ENCODE measurements at regions not wholly inside any gene's neighbourhood (a gene's known extent, or its start where the extent isn't known, plus 50 kb on each side); places are given as distances from the start of the nearest gene placed in this dataset.

DNA sequence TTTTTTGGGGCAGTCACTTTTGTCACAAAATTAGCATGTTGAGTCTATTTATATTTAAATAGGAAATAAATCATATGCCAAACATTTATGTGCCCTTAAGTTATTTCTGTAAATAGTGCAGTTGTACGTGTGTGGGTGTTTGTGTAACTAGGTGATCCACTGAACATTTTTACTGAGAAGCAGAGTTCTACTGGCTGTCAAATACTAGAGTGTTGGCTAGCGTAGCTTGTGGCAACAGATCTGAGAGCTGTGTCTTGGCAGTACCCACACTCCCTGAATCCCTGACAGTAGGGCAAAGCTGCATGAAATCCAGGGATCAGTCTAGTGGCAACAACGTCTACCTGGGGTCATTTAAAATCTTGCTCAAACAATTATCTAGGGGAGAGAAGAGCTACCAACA is 273.1 kb upstream of the SLC8A1 start:
- WGBS, 2 donors = 21 to 37% methylated on average over 3 of the region's 3 CpGs
- intact Hi-C loops (cut with DNase I; ENCODE audit: low total_unique reads) = no loop called here
- H3K4me3 ChIP-seq (ENCODE audit: low read depth, poor library complexity, severe bottlenecking) = no peak overlapping the region
- no peak for DNase-seq (ENCODE audit: low spot score in 2 of 2)
- TF ChIP-seq, protein P1, sequence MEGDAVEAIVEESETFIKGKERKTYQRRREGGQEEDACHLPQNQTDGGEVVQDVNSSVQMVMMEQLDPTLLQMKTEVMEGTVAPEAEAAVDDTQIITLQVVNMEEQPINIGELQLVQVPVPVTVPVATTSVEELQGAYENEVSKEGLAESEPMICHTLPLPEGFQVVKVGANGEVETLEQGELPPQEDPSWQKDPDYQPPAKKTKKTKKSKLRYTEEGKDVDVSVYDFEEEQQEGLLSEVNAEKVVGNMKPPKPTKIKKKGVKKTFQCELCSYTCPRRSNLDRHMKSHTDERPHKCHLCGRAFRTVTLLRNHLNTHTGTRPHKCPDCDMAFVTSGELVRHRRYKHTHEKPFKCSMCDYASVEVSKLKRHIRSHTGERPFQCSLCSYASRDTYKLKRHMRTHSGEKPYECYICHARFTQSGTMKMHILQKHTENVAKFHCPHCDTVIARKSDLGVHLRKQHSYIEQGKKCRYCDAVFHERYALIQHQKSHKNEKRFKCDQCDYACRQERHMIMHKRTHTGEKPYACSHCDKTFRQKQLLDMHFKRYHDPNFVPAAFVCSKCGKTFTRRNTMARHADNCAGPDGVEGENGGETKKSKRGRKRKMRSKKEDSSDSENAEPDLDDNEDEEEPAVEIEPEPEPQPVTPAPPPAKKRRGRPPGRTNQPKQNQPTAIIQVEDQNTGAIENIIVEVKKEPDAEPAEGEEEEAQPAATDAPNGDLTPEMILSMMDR (IDR thresholded peaks at IDR 0.05) = no peak
- no peak for TF ChIP-seq POLR2A (IDR thresholded peaks at IDR 0.05)

DNA sequence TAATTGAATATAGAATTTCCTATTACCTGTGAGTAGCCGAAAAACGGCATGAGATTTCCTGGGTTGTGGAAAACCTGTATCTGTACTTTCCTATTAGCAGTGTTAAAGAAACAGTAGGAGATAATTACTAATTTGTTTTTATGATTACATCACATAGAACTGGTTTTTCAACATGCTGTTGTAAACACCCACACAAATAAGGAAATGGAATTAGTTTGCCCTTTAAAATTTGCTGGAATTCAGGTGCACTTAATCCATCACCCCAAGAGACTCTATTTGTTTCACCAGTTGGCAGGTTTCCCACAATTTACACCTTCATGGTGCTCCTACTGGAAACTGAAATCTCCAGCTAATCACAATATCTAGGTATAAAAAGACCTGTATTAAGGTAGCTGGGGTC is 274.1 kb upstream of the SLC8A1 start:
- H3K4me3 ChIP-seq (ENCODE audit: low read depth, poor library complexity, severe bottlenecking) = no peak overlapping the region
- TF ChIP-seq, protein P1 (IDR thresholded peaks at IDR 0.05) = no peak
- no peak for TF ChIP-seq POLR2A (IDR thresholded peaks at IDR 0.05)
- intact Hi-C loops (cut with DNase I; ENCODE audit: low total_unique reads) = no loop called here
- DNase-seq (ENCODE audit: low spot score in 2 of 2) = no peak
- WGBS, 2 donors = 51 to 52% methylated on average over 2 of the region's 2 CpGs

DNA sequence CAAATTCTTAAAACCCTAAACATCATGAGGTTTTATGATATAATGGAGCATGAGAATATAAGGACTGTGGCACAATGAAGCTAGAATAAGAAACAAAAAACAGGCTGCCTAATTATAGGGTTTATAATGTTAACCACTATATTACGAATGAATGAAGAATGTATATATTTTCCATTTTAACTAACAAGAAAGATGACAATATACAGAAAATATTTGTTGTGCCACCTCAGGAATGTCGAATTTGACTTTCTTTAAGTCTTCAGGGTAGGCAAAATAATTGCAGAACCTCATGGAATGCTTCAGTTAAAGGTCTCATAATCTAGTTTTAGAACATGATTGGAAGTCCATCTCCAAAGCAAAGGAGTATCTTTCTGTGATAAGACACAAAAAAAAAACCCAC is 282.9 kb upstream of the SLC8A1 start:
- TF ChIP-seq, protein P1 (IDR thresholded peaks at IDR 0.05) = no peak
- TF ChIP-seq POLR2A (IDR thresholded peaks at IDR 0.05) = no peak
- WGBS, 2 donors = 67 to 77% methylated on average over 2 of the region's 2 CpGs
- DNase-seq (ENCODE audit: low spot score in 2 of 2) = no peak
- intact Hi-C loops (cut with DNase I; ENCODE audit: low total_unique reads) = no loop called here
- no peak overlapping the region for H3K4me3 ChIP-seq (ENCODE audit: low read depth, poor library complexity, severe bottlenecking)

DNA sequence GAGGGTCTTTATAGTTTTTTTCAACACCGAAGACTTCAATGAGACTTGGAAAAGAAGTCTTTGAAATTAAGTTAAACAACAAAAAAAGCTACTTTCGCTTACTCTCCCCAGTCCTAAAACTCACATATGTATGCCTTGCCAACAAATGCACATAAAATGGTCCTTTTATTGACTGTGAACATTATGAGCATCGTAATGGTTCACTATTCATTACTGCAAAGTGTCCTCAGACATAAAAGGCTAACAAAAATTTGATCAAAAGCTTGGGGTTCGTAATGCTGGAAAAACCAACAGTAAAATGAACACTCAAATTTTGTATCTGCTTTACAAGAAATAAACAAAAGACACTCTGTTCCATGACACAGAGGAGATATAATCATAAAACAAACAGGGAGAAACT is 285.3 kb upstream of the SLC8A1 start:
- no peak overlapping the region for H3K4me3 ChIP-seq (ENCODE audit: low read depth, poor library complexity, severe bottlenecking)
- intact Hi-C loops (cut with DNase I; ENCODE audit: low total_unique reads) = no loop called here
- no peak for TF ChIP-seq POLR2A (IDR thresholded peaks at IDR 0.05)
- TF ChIP-seq, protein P1 (IDR thresholded peaks at IDR 0.05) = no peak
- DNase-seq (ENCODE audit: low spot score in 2 of 2) = no peak
- 78 to 85% methylated on average over 4 of the region's 4 CpGs for WGBS, 2 donors

DNA sequence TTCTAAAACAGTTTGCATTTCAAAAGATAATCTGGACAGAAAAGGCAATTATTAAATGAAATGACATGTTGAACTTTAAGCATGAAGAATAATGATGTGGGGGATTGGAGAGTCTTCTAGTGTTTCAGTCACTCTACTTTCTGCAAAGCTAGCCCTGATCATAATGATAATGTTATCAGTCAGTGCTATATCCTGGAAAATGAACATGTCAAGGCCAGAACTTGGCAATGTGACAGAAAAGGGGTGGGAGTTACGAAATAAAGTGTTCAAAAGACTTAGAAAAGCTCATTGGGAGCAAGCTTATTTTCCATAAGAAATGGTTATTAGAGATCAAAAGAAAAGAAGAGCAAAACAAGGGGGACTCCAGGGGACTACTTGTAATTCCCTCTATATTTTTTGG is 288.5 kb upstream of the SLC8A1 start:
- TF ChIP-seq POLR2A (IDR thresholded peaks at IDR 0.05) = no peak
- TF ChIP-seq, protein P1 (IDR thresholded peaks at IDR 0.05) = no peak
- 59 to 67% methylated on average over 1 of the region's 1 CpG for WGBS, 2 donors
- no peak for DNase-seq (ENCODE audit: low spot score in 2 of 2)
- intact Hi-C loops (cut with DNase I; ENCODE audit: low total_unique reads) = no loop called here
- no peak overlapping the region for H3K4me3 ChIP-seq (ENCODE audit: low read depth, poor library complexity, severe bottlenecking)

DNA sequence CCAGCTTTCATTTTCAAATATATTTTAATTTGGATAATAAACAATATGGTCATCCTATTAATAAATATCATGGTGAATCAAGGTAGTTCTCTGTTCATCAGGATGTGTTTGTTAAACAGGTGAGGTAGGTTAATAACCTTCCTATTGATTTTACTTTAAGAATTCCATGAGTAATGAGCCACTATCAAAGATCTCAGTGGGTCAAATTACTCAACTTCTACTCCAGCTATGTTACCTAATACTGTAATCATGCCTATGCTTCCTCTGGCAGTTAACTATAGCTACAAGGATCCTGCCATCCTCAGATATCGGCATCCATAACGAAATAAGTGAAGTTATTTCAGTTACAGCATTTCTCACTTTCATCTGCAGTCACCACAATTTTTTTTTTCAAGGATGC is 289.6 kb upstream of the SLC8A1 start:
- no peak for TF ChIP-seq POLR2A (IDR thresholded peaks at IDR 0.05)
- TF ChIP-seq, protein P1 (IDR thresholded peaks at IDR 0.05) = no peak
- intact Hi-C loops (cut with DNase I; ENCODE audit: low total_unique reads) = no loop called here
- DNase-seq (ENCODE audit: low spot score in 2 of 2) = no peak
- H3K4me3 ChIP-seq (ENCODE audit: low read depth, poor library complexity, severe bottlenecking) = no peak overlapping the region
- 72 to 90% methylated on average over 2 of the region's 2 CpGs for WGBS, 2 donors
